ENCODE measurements at regions not wholly inside any gene's neighbourhood (a gene's known extent, or its start where the extent isn't known, plus 50 kb on each side); places are given as distances from the start of the nearest gene placed in this dataset.

DNA sequence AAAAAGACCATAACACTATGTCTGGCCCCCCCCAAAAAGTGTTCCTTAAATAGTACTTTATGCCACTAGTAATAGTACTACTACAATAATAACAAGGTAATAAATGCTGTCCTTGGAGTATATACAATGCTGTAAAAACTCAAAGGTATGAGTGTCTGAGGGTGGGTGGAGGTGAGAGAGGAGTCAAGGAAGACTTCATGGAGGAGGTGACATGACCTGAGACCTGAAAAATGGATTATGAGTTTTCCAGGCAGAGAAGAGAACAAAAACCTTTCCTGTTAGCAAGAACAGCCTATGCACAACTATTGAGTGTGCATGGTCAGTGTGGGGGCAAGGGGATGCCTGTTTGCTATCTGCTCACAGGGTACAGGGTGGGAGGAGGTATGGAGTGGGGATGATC is 290.2 kb upstream of the USP24 start:
- TF ChIP-seq, protein P1, sequence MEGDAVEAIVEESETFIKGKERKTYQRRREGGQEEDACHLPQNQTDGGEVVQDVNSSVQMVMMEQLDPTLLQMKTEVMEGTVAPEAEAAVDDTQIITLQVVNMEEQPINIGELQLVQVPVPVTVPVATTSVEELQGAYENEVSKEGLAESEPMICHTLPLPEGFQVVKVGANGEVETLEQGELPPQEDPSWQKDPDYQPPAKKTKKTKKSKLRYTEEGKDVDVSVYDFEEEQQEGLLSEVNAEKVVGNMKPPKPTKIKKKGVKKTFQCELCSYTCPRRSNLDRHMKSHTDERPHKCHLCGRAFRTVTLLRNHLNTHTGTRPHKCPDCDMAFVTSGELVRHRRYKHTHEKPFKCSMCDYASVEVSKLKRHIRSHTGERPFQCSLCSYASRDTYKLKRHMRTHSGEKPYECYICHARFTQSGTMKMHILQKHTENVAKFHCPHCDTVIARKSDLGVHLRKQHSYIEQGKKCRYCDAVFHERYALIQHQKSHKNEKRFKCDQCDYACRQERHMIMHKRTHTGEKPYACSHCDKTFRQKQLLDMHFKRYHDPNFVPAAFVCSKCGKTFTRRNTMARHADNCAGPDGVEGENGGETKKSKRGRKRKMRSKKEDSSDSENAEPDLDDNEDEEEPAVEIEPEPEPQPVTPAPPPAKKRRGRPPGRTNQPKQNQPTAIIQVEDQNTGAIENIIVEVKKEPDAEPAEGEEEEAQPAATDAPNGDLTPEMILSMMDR (IDR thresholded peaks at IDR 0.05), result no peak
- no peak for TF ChIP-seq POLR2A (IDR thresholded peaks at IDR 0.05)
